K562 (cell line): ENCODE measurements at regions not wholly inside any gene's neighbourhood (a gene's known extent, or its start where the extent isn't known, plus 50 kb on each side); places are given as distances from the start of the nearest gene placed in this dataset.

Experiments
- EP300 ChIP-seq: IDR thresholded peaks from 2 replicates; pipeline ENCODE4 v1.6.1; 2012; ENCODE audit warnings: low read length, improper control_type of control experiment
- EZH2 ChIP-seq: IDR thresholded peaks from 2 replicates; pipeline ENCODE4 v1.6.1; 2012; ENCODE audit warnings: low read depth, mild to moderate bottlenecking, inconsistent platforms, low read length, borderline replicate concordance
- GABPA ChIP-seq: fragments of 200-800 bp; sonication (Bioruptor generic); conservative IDR thresholded peaks from 2 replicates; pipeline ENCODE4 v1.6.1; 2016; ENCODE audit warnings: low read depth, missing genetic modification characterization, missing compliant biosample characterization
- MAFK ChIP-seq: IDR thresholded peaks from 2 replicates; pipeline ENCODE4 v1.6.1; 2011; ENCODE audit warnings: low read length, improper control_type of control experiment
- PML ChIP-seq: IDR thresholded peaks from 2 replicates; pipeline ENCODE4 v1.6.1; 2012; ENCODE audit warnings: low read length, inconsistent platforms
- POLR2A ChIP-seq: fragments of 450-650 bp; conservative IDR thresholded peaks from 2 replicates; pipeline ENCODE4 v1.6.1; 2016
- POLR2AphosphoS2 ChIP-seq: IDR thresholded peaks from 2 replicates; pipeline ENCODE4 v1.6.1; 2012; ENCODE audit warnings: low read length, improper control_type of control experiment
- ZFP1 ChIP-seq: fragments of 450-650 bp; formaldehyde crosslinking; IDR thresholded peaks from 2 replicates; pipeline ENCODE4 v1.4.0; 2020; ENCODE audit warnings: mild to moderate bottlenecking, mixed read lengths
- ZNF175 ChIP-seq: fragments of 200-800 bp; sonication (Bioruptor generic); IDR thresholded peaks from 2 replicates; pipeline ENCODE4 v1.6.1; 2016; ENCODE audit warnings: low read depth, mild to moderate bottlenecking, missing genetic modification characterization, missing compliant biosample characterization
- TF ChIP-seq, protein P1 (sequence below), 3 experiments: IDR thresholded peaks in 2 of 3; conservative IDR thresholded peaks in 1 of 3; 2 replicates each; pipeline ENCODE4 v1.5.1; 2011 to 2012; ENCODE audit warnings: low read length in 3 of 3, mild to moderate bottlenecking in 3 of 3, control low read depth in 2 of 3, improper control_type of control experiment in 1 of 3, inconsistent platforms in 1 of 3, low read depth in 1 of 3, mixed read lengths in 1 of 3, moderate library complexity in 1 of 3; ENCODE audit not compliant: insufficient read depth in 2 of 3
- TF ChIP-seq, protein P2 (sequence below): fragments of 250-450 bp; sonication (Bioruptor Pico); IDR thresholded peaks from 2 replicates; pipeline ENCODE4 v1.5.0; 2020; ENCODE audit warnings: mild to moderate bottlenecking
- TF ChIP-seq, protein P3 (sequence below): fragments of 450-650 bp; IDR thresholded peaks from 2 replicates; pipeline ENCODE4 v1.6.1; 2016; ENCODE audit warnings: missing biosample characterization, missing genetic modification characterization
- TF ChIP-seq, protein P4 (sequence below): fragments of 150-350 bp; IDR thresholded peaks from 2 replicates; pipeline ENCODE4 v1.6.1; 2014; ENCODE audit warnings: low read depth, mild to moderate bottlenecking, low read length, borderline replicate concordance

DNA sequence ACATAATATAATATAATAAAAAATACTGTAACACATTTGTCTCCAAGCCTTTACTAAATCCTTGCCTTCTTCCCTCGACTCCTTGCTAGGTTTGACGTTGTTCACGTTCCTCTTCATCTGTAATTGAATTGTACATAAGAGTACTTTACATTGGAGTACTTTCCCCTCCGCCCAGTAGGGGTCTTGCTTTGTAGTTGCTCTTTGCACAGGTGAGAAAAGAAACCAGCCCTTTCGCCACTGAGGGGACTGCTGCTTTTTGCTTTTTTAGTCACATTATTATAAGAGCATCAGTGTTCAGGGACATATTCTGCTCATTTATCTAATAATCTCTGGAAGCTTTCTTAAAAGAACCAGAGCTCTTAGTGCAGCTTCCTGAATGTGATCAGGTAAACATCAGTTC is 115.0 kb downstream of the CETN3 start:
- no peak for TF ChIP-seq EZH2
- TF ChIP-seq, protein P1, sequence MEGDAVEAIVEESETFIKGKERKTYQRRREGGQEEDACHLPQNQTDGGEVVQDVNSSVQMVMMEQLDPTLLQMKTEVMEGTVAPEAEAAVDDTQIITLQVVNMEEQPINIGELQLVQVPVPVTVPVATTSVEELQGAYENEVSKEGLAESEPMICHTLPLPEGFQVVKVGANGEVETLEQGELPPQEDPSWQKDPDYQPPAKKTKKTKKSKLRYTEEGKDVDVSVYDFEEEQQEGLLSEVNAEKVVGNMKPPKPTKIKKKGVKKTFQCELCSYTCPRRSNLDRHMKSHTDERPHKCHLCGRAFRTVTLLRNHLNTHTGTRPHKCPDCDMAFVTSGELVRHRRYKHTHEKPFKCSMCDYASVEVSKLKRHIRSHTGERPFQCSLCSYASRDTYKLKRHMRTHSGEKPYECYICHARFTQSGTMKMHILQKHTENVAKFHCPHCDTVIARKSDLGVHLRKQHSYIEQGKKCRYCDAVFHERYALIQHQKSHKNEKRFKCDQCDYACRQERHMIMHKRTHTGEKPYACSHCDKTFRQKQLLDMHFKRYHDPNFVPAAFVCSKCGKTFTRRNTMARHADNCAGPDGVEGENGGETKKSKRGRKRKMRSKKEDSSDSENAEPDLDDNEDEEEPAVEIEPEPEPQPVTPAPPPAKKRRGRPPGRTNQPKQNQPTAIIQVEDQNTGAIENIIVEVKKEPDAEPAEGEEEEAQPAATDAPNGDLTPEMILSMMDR (IDR thresholded peaks at IDR 0.05 in 2 of 3, conservative IDR thresholded peaks at IDR 0.05 in 1 of 3; ENCODE audit: insufficient read depth in 2 of 3, low read depth in 1 of 3, low read length in 3 of 3) = peak; percentile 12 to 28 (median 25); a peak in 2 of 6 replicates
- no peak for TF ChIP-seq POLR2A
- TF ChIP-seq, protein P2, sequence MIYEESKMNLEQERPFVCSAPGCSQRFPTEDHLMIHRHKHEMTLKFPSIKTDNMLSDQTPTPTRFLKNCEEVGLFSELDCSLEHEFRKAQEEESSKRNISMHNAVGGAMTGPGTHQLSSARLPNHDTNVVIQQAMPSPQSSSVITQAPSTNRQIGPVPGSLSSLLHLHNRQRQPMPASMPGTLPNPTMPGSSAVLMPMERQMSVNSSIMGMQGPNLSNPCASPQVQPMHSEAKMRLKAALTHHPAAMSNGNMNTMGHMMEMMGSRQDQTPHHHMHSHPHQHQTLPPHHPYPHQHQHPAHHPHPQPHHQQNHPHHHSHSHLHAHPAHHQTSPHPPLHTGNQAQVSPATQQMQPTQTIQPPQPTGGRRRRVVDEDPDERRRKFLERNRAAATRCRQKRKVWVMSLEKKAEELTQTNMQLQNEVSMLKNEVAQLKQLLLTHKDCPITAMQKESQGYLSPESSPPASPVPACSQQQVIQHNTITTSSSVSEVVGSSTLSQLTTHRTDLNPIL = no peak
- no peak for TF ChIP-seq MAFK
- TF ChIP-seq GABPA (tag) = no peak
- TF ChIP-seq ZFP1 (CRISPR knock-in tag) = no peak
- TF ChIP-seq PML = no peak
- TF ChIP-seq POLR2AphosphoS2 = no peak
- no peak for TF ChIP-seq ZNF175 (CRISPR knock-in tag)
- TF ChIP-seq EP300 = no peak
- TF ChIP-seq, protein P3, sequence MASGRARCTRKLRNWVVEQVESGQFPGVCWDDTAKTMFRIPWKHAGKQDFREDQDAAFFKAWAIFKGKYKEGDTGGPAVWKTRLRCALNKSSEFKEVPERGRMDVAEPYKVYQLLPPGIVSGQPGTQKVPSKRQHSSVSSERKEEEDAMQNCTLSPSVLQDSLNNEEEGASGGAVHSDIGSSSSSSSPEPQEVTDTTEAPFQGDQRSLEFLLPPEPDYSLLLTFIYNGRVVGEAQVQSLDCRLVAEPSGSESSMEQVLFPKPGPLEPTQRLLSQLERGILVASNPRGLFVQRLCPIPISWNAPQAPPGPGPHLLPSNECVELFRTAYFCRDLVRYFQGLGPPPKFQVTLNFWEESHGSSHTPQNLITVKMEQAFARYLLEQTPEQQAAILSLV (tag) = no peak
- TF ChIP-seq, protein P4, sequence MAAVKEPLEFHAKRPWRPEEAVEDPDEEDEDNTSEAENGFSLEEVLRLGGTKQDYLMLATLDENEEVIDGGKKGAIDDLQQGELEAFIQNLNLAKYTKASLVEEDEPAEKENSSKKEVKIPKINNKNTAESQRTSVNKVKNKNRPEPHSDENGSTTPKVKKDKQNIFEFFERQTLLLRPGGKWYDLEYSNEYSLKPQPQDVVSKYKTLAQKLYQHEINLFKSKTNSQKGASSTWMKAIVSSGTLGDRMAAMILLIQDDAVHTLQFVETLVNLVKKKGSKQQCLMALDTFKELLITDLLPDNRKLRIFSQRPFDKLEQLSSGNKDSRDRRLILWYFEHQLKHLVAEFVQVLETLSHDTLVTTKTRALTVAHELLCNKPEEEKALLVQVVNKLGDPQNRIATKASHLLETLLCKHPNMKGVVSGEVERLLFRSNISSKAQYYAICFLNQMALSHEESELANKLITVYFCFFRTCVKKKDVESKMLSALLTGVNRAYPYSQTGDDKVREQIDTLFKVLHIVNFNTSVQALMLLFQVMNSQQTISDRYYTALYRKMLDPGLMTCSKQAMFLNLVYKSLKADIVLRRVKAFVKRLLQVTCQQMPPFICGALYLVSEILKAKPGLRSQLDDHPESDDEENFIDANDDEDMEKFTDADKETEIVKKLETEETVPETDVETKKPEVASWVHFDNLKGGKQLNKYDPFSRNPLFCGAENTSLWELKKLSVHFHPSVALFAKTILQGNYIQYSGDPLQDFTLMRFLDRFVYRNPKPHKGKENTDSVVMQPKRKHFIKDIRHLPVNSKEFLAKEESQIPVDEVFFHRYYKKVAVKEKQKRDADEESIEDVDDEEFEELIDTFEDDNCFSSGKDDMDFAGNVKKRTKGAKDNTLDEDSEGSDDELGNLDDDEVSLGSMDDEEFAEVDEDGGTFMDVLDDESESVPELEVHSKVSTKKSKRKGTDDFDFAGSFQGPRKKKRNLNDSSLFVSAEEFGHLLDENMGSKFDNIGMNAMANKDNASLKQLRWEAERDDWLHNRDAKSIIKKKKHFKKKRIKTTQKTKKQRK = no peak
